Fibroblast of skin of right quadriceps (primary cell): ENCODE measurements at regions not wholly inside any gene's neighbourhood (a gene's known extent, or its start where the extent isn't known, plus 50 kb on each side); places are given as distances from the start of the nearest gene placed in this dataset.

ENCODE experiments used
- DNase-seq: peaks from one replicate; pipeline ENCODE4 v3.0.0-alpha.2; 2013

DNA sequence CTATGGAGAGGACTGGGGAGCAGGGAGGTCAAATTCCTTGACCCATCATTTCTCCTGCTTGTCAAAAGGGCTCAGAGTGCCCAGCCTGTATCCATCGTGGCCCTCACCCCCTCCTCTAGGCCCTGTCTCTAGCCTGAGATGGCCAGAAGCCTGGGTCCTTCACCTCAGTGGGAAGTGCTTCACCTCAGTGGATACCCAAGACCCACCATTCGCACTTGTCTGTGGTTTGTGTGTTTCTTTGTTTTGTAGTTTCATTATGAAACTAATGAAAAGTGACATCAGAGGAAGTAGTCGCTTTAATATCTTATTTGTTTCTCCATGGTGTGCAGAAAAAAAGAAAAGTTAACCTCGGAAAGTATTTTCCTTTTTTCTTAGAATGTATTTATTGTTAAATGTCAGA lies 194.0 kb upstream of the CADM1 start:
- no peak for DNase-seq

DNA sequence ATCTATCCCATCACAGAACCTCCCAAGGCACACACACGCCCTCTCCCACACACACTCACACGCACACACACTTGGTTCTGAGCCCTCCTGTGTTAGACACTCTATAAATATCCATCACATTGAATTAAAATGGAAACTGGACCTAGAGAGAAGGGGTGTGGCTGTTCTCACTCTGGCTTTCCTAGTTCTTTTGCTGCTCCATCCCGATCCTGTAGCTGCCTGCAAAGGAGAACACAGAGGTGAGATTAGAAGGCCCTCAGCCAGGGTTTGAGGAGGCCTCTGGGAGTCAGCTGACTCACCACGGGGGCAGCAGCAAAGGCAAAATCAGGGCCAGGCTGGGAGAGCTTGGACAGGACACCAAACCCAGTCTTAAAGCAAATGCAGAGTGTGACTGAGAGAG lies 192.3 kb upstream of the CADM1 start:
- DNase-seq, result no peak

DNA sequence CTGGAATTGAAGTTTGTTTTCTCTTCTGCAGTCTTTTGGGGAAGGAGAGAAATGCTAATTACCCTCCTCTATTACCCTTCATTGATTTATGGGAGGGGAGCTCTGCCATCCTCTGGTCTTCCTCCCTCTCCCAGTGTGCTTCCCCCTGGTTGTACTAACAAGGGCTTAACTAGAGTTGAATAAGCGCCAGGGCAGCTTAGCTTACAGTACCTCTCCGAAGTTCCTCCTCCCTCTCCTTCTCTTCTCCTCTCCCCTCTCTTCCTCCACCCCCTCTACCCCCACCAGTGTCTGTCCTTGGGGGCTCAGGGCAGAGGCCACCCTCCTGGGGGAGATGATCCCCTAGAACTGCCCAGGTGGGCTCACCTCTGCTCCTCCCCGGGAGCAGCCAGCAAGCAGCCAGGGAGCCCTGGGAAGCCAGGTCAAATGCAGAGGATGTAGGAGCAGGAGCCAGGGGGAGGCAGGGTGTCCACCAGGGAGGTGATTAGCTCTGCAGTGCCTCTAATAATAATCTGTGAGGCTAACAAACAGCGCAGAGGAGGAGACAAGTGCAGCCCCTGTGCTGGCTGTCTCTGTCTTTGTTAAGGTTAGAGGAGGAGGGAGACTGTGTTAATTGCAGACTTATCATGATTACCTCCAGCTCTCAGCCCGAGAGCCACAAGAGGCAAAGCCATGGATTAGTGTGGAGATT lies 191.6 kb upstream of the CADM1 start:
- DNase-seq, result no peak

DNA sequence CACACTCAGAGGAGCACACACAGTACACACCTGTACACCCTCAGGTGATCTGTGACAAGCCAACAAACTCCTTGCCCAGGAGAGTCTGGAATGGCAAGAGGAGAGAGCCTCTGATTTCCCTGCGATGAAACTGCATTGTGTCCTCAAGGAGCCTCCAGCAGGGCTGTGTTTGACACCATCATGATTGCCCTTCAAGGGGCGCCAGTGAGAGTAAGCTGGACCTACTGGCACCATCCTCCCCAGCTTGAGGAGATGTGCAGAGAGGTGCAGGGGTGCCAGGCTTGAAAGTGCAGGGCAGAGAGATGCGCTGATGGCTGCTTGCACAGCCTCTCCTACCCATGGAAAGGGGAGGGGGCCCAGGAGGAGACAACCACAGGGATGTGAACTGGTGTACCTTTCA lies 188.8 kb upstream of the CADM1 start:
- DNase-seq, result no peak

DNA sequence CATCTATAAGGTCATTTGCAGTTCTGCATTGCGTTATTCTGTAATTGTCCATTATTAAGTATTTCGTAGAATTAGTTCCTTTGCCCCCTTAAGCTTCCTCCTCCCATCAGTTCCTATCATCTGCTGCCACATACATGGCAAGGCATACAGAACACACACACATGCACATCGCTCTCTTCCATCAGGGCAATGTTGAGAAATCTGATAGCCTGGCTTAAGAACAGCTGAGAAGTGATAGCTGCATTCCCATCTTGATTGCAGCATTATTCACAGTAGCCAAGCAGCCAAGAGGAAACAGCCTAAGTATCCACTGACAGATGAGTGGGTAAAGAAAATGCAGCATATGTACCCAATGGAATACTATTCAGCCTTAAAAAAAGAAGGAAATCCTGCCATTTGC lies 186.8 kb upstream of the CADM1 start:
- DNase-seq, result no peak

DNA sequence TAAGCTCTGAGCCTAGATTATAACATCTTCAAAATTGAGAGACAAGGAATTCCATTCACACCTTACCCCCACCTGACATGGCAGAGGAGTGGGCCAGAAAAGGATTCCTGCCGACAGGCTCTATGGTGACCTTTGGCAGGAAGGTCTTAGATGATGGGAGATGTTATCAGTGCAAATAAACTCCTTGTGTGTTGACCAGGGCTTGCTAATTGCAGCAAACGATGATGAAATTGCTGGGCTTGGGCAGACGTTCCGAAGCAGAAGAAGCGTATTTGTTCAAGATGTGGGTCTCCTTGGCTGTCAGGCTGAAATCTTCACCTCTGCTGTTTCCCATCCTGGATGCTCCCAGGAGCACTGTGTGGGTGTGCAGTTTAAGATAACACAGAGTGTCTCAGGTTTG lies 183.7 kb upstream of the CADM1 start:
- DNase-seq, result no peak

DNA sequence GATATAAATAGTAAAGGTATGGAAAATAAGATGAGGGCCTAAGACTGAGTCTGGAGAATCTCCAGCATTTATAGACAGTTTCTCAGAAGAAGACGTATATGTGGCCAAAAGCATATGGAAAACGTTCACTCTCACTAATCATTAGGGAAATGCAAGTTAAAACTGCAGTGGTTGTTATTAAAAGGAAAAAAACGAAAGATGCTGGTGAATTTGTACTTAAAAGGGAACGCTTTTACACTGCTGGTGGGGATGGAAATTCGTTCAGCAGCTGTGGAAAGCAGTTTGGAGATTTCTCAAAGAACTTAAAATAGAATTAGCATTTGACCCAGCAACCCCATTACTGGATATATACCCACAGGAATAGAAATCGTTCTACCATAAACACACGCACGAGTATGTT lies 180.5 kb upstream of the CADM1 start:
- DNase-seq, result no peak

DNA sequence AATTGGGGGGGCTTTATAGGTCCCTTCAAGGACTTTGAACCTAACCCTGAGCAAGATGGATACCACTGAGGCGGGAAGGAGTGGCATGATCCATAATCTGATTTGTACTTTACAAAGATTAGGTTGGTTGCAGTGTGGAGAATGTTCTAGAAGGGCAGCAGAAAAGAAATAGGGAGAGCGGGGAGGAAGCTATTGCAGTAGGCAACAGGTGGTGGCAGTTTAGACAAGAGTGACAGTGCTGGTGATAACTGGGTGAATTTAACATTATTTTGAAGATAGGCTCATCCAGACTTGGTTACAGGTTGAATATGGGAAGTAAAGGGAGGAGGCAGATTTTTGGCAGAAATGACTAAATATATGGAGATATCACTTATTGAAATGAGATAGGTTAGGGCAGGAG lies 179.9 kb upstream of the CADM1 start:
- DNase-seq, result no peak

DNA sequence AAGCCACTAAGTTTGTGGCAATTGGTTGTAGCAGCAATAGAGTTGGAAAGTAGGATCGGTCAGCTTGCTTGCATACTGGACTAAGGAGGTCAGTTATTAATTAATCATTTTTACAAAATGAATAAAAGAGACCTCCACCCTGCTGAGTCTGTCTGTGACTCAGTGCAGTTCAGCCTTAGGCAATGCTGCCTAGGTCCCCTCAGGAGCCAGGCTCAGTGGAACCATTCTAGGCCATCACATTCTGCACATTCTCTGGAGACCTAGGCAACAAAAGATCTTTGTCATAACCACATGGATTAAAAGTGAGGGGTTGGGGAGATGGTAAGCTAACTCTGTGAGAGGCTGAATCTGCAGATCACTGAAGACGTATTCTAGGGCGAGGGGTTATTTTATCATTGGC lies 178.7 kb upstream of the CADM1 start:
- peak; percentile 32 for DNase-seq

DNA sequence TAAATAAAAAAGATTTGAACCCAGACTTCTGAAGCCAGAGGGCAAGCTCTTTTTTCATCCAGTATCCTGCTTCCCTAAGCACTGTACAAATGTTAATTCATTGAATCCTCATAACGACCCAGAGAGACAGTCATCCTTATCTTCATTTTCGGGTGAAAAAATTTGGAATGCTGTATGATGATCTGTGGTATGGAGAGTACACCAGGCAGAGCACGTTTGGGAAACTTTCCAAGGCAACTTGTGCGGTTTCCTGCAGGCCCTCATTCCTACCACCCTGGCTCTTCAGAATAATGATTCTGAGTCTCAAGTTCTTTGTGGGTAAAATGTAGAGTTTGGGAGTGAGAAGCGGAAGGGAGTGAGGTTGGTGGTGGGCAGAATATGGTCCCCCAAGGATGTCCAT lies 177.9 kb upstream of the CADM1 start:
- peak; percentile 83 for DNase-seq

DNA sequence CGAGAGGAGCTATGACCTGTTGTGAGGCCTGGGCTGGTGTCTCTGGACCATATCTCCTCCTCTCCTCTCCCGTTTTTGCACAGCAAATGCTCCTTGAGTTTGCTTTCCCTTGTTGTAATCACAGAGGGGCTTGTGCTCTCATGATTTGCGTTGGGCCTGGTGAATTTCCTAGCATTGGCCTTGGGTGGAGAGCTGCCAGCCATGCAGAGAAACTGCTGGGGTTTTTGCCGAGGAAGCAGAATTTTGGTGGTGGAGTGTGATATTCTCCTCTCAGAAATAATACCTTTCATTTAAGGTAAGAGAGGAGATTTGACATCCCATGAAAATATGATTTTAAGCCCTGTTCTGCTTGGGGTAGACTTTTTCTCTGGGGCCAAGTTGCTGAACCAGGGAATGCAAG lies 175.7 kb upstream of the CADM1 start:
- no peak for DNase-seq

DNA sequence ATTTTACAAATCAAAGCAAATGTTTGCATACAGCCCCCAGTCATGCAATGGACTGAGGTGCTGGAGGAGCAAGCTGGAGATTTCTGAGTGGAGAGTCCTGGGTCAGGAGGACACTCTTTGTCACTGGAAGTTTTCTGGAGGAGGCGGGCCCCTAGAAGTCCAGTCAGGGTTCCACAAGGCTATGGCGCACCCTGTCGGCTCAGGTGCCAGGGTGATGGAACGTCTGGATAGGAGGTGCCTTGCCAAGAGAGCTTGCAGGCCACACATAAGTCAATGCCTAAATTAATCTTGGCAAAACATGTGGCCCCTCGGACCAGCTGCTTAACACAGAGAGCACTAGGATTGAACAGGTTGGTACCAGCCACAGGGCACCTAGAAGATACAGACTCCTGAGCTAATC lies 174.7 kb upstream of the CADM1 start:
- no peak for DNase-seq

DNA sequence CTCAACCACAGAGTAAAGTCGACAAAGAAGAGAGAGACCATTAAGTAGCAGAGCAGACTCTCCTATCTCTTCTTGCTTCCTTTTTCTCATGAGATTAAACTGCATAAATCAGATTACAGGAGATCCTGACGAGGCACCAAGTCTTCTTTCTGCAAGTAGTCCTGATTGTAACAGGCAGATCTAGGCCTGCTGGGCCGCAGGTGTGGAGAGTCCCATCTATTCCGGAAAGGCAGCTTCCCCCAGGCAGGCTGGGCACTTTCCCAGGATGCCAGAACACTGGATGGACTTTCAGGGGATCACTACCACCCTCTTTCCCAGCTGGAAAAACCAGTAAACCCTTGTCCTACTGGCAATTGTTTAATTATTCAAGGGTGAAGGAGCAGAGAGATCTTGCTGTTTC lies 173.0 kb upstream of the CADM1 start:
- DNase-seq, result no peak

DNA sequence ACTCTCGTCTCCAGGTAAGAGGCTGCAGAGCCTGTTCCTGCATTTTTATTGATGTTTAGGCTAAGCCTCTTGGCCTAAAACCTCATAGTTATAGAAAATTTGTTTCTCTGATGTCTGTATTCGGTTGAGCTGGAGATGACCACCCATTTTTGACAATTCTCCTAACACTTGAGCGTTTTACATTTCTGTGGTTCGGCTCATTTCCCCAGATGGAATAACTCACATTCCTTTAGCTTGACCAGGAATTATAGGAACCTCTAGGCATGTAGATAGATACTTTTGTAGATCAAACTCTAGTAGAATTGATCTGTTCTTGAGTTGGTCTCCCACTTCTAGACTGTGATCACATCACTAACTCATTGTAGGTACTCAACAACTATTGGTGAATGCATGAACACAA lies 172.6 kb upstream of the CADM1 start:
- peak; percentile 93 for DNase-seq

DNA sequence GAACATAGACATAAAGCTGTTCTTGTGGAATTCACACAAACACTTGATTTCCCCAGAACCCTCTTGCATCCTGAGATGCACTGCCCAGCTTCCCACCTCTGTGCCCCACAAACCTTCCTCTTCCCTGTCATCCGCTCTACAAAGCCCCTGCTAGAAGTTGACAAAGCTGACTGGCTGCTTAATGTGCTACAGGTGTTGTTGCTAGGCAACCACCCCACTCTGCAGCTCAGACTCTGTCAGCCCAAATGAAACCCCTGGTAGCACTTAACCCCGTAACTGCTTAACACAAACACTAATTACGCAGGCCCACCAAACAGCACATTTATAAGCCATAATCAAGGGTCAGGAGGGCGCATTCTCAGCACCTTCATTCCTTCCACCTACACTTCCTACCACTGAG lies 172.0 kb upstream of the CADM1 start:
- no peak for DNase-seq

DNA sequence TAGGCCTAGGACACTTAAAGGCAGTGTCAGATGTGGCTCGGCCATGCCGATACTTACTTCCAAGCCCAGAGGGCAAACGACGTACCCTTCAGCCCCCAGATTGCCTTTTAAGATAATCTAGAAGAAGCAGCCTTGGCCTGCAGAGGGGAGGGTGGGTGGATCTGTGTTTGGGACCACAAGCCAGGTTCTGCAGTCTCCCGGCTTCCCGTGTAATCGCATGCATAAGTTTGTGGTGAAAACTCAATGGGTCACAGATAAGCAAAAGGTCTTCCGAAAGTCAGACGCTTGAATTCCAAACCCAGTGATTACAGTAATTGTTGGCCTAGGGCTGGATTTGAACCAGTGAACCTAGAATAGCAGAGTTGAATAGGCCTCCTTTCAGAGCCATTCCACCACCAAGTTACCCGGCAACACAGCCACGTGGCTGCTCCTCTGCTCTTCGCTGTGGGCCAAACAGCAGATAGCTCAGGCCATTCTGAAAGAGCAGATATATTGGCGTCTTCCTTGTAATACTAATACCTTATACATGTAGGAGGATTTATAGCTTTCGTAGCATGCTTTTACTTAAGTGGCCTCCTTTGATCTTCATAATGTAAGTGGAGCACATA lies 170.8 kb upstream of the CADM1 start:
- no peak for DNase-seq

DNA sequence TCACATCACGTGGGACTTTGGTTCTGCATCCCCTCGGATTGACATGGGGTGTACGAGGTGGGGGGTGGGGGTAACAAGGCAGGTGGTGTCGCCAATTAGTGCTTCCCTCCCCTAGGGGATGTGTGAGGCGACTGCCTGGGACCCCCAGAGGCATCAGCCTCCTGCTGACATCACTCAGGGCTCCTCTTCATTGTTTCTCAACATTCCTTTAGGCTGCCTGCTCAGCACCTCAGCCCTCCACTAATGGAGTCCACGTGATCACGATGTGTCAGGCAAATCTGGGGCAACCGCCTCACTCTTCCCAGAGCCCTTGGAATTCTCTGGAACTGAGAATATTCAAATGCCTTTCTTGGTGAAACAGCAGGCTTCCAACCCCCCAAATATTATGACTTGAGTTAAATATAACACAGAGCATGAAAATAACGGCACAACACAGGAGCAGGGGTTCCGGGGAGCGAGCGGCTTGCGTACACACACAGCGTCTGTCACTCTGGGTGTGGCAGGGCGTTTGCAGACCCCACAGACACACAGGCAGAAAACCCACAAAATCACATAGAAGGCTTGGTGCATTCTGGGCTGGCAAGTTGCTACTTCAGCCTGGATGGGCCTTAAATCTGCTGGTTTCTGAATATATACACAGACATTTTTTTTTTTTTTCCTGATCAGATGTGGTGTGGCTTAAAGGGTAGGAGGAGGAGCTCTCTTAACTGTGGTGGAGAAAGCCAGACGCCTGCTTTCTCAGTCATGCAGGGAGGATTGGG lies 170.1 kb upstream of the CADM1 start:
- peak; percentile 85 for DNase-seq

DNA sequence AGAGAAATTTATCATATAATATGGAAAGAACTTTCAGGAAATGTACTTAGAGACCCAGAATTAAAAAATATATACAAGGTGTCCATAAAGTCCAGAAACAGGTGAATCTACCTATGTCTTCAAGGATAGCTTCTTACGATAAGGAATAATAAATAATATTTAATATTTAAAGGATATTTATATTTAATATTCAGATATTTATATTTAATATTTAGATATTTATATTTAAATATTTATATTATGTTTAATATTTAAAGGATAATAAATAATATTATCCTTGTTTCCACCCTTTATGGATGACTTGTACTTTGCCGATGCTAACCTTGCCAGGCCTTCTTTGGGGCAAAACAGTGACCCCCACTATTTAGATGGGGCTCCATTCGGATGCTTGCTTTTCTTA lies 169.5 kb upstream of the CADM1 start:
- no peak for DNase-seq

DNA sequence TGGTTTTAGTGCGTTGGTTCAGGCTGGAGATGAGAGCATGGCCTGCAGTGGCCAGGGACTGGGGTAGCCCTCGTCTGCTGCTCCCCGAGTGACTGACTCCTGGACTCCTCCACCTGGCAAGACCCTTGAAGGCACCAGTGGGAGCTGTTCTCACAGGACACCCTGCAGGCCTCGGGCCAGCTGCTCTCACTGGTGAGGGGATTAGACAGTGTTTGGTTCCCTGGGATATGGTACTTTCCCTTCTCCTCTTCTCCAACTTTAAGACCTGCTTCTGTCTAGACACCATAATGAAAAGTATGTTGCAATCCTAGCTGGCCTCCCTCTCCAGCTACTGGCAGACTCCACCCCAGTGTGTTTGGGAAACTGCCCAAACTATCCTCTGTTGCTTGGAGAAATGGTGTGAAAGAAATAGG lies 168.8 kb upstream of the CADM1 start:
- peak; percentile 71 for DNase-seq

DNA sequence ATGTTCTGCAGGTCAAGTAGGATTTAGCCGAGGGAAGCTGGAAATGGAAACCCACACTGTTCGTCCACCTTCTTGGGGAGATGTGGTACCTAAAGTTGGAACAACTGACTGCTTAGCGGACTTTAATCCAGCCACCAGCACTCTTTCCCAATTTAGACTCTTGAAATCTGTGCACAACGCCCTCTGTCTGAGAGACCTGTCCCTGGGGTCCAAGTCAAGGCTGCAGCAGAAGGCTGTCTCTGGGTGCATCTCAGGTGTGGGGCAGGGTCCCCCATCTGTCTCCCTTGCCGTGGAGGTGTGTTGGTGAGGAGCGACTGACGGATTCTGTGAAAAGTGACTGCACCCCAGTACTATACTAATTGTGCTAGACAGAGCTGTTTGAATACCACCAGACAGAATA lies 168.2 kb upstream of the CADM1 start:
- DNase-seq, result no peak

DNA sequence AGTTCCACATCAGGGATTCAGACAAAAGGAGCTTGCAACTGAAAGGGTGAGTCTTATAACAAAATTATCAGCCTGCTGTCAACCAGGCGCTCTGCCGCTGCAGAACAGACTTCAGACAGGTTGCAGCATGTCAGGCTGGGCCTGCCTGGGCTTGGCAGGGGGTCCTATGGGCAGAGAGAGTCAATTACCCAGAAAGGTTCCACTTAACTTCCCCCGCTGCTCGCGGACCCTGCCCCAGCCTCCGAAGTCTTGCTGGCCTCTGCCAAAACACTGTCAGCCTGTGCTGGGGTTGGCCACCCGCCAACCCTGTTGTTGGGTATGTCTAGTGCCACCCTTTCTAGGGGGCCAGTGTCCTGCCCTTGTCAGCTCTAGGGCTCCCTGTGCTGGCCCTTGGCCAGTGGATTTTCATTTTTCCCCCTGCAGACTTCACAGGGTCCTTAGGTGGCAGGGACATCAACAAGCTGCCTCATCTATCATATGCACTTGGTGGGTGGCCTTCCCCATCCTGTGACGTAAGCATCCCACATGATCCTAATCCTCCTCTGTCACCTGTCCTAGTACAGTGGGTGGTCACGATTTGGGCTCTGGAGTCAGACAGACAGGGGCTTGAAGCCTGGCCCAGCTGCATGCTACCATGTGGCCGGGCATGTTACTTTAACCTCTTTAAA lies 166.5 kb upstream of the CADM1 start:
- no peak for DNase-seq

DNA sequence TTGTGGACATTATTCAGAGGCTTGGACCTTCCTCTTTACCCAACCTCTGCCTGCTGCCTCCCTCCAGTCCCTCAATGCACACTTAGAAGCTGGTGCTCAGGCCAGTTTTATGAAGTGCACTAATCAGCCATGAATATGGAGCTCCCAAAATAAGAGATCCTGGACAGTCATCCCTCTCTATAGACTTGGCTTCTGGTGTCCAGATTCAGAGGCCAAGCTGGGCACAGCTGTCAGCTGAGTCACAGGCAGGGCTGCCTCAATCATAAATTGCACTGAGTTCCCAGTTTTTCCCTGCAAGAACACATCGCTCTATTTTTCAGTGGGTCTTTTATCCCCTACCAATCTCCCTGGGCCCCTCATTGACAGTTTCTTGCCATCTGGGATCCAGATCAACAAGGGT lies 161.7 kb upstream of the CADM1 start:
- no peak for DNase-seq

DNA sequence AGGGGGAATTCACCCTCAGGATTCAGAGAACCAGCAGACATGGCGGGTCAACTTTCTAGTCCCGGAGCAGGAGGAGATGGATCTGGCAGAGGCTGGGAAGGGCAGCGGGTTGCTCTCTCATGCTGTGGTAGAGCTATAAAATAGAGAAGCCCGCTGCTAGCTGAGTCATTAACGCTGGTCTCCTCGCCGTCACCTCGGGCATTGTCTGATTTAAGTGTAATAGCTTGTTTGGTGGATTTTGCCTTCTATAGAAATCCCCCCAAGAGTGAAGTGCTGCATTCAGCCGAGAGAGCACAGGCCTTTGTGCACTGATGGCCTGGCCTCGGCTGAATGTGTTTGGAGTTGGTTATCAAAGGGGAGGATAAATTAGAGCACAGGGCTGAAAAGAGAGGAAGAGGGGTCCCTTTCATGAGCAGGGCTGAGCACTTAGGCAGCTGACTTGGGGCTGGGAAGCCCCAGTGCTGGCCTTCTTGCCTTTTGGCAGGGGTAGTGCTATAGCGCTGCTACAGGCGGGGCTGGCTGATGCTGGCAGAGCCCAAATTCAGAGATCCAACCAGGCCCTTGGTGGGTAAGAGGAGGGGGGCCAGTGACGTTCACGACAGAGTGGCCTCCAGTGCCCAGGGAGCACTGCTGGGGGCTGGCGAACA lies 161.1 kb upstream of the CADM1 start:
- no peak for DNase-seq
